ENCODE measurements at regions not wholly inside any gene's neighbourhood (a gene's known extent, or its start where the extent isn't known, plus 50 kb on each side); places are given as distances from the start of the nearest gene placed in this dataset.

- TF ChIP-seq, protein P1, sequence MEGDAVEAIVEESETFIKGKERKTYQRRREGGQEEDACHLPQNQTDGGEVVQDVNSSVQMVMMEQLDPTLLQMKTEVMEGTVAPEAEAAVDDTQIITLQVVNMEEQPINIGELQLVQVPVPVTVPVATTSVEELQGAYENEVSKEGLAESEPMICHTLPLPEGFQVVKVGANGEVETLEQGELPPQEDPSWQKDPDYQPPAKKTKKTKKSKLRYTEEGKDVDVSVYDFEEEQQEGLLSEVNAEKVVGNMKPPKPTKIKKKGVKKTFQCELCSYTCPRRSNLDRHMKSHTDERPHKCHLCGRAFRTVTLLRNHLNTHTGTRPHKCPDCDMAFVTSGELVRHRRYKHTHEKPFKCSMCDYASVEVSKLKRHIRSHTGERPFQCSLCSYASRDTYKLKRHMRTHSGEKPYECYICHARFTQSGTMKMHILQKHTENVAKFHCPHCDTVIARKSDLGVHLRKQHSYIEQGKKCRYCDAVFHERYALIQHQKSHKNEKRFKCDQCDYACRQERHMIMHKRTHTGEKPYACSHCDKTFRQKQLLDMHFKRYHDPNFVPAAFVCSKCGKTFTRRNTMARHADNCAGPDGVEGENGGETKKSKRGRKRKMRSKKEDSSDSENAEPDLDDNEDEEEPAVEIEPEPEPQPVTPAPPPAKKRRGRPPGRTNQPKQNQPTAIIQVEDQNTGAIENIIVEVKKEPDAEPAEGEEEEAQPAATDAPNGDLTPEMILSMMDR (IDR thresholded peaks at IDR 0.05 in 4 of 5, conservative IDR thresholded peaks at IDR 0.05 in 1 of 5) = no peak
- TF ChIP-seq POLR2A (IDR thresholded peaks at IDR 0.05) = no peak
These were observed 351.6 kb downstream of the GPM6A start for GRCh38 chr4:175460414-175460813.

Data from gastrocnemius medialis (tissue), 4 donors.